ENCODE measurements at regions not wholly inside any gene's neighbourhood (a gene's known extent, or its start where the extent isn't known, plus 50 kb on each side); places are given as distances from the start of the nearest gene placed in this dataset.
"Not testable (repeated sequence)": the region's sequence is repeated elsewhere in the genome, so short reads cannot be mapped to it uniquely, and the experiment has no call there.

GRCh38 chr9:2276296-2276695 lies 261.1 kb downstream of the SMARCA2 start:
- H3K4me1 ChIP-seq (ENCODE audit: insufficient read depth, low read length), result no peaks in the 10 kb centered on the region
- no peaks in the 10 kb centered on the region for H3K9me3 ChIP-seq (ENCODE audit: low read depth, low read length)
- no peaks in the 10 kb centered on the region for H3K27me3 ChIP-seq (ENCODE audit: insufficient read depth, low read length)
- H3K79me2 ChIP-seq (ENCODE audit: insufficient read depth, low read length), result no peaks in the 10 kb centered on the region
- H3K36me3 ChIP-seq (ENCODE audit: insufficient read depth, low read length), result no peaks in the 10 kb centered on the region
- DNase-seq (ENCODE audit: insufficient read length, low spot score, missing footprints), result peak; percentile 8
- H3K27ac ChIP-seq (ENCODE audit: low read depth, low read length), result no peak overlapping the region
- TF ChIP-seq, protein P1, sequence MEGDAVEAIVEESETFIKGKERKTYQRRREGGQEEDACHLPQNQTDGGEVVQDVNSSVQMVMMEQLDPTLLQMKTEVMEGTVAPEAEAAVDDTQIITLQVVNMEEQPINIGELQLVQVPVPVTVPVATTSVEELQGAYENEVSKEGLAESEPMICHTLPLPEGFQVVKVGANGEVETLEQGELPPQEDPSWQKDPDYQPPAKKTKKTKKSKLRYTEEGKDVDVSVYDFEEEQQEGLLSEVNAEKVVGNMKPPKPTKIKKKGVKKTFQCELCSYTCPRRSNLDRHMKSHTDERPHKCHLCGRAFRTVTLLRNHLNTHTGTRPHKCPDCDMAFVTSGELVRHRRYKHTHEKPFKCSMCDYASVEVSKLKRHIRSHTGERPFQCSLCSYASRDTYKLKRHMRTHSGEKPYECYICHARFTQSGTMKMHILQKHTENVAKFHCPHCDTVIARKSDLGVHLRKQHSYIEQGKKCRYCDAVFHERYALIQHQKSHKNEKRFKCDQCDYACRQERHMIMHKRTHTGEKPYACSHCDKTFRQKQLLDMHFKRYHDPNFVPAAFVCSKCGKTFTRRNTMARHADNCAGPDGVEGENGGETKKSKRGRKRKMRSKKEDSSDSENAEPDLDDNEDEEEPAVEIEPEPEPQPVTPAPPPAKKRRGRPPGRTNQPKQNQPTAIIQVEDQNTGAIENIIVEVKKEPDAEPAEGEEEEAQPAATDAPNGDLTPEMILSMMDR (IDR thresholded peaks at IDR 0.05; ENCODE audit: extremely low read depth, low read depth, low read length), result no peak
- no peak overlapping the region for H3K4me2 ChIP-seq (ENCODE audit: insufficient read depth, low read length)
- H3K4me3 ChIP-seq (ENCODE audit: insufficient read depth, low read length), result no peak overlapping the region
- H4K20me1 ChIP-seq (ENCODE audit: insufficient read depth, low read length), result no peaks in the 10 kb centered on the region
- H2AFZ ChIP-seq (ENCODE audit: low read length), result no peak overlapping the region

- not testable (repeated sequence) for H2AFZ ChIP-seq (ENCODE audit: low read length); H3K4me3 ChIP-seq (ENCODE audit: insufficient read depth, low read length); H3K27me3 ChIP-seq (ENCODE audit: insufficient read depth, low read length); H4K20me1 ChIP-seq (ENCODE audit: insufficient read depth, low read length); H3K36me3 ChIP-seq (ENCODE audit: insufficient read depth, low read length); H3K79me2 ChIP-seq (ENCODE audit: insufficient read depth, low read length); H3K27ac ChIP-seq (ENCODE audit: low read depth, low read length); H3K9me3 ChIP-seq (ENCODE audit: low read depth, low read length); H3K4me1 ChIP-seq (ENCODE audit: insufficient read depth, low read length); H3K4me2 ChIP-seq (ENCODE audit: insufficient read depth, low read length); DNase-seq (ENCODE audit: insufficient read length, low spot score, missing footprints)
These were observed 262.0 kb downstream of the SMARCA2 start for GRCh38 chr9:2277133-2277532.

DNA sequence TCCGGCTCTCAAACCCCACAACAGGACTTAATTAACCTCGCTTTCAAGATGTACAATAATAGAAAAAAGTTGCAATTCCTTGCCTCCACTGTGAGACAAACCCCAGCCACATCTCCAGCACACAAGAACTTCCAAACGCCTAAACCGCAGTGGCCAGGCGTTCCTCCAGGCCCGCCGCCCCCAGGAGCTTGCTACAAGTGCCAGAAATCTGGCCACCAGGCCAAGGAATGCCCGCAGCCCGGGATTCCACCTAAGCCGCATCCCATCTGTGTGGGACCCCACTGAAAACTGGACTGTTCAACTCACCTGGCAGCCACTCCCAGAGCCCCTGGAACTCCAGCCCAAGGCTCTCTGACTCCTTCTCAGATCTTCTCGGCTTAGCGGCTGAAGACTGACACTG lies 262.5 kb downstream of the SMARCA2 start:
- not testable (repeated sequence) for DNase-seq (ENCODE audit: insufficient read length, low spot score, missing footprints); H4K20me1 ChIP-seq (ENCODE audit: insufficient read depth, low read length); H3K79me2 ChIP-seq (ENCODE audit: insufficient read depth, low read length); H3K4me1 ChIP-seq (ENCODE audit: insufficient read depth, low read length); H3K4me2 ChIP-seq (ENCODE audit: insufficient read depth, low read length); H3K27ac ChIP-seq (ENCODE audit: low read depth, low read length); H3K36me3 ChIP-seq (ENCODE audit: insufficient read depth, low read length); H3K4me3 ChIP-seq (ENCODE audit: insufficient read depth, low read length); H3K27me3 ChIP-seq (ENCODE audit: insufficient read depth, low read length); H2AFZ ChIP-seq (ENCODE audit: low read length); H3K9me3 ChIP-seq (ENCODE audit: low read depth, low read length)

GRCh38 chr9:2279138-2279537 lies 264.0 kb downstream of the SMARCA2 start:
- H3K9me3 ChIP-seq (ENCODE audit: low read depth, low read length); DNase-seq (ENCODE audit: insufficient read length, low spot score, missing footprints); H3K79me2 ChIP-seq (ENCODE audit: insufficient read depth, low read length); H3K27ac ChIP-seq (ENCODE audit: low read depth, low read length); H3K27me3 ChIP-seq (ENCODE audit: insufficient read depth, low read length); H3K4me1 ChIP-seq (ENCODE audit: insufficient read depth, low read length); H4K20me1 ChIP-seq (ENCODE audit: insufficient read depth, low read length); H3K4me3 ChIP-seq (ENCODE audit: insufficient read depth, low read length); H2AFZ ChIP-seq (ENCODE audit: low read length); H3K4me2 ChIP-seq (ENCODE audit: insufficient read depth, low read length); H3K36me3 ChIP-seq (ENCODE audit: insufficient read depth, low read length): not testable (repeated sequence)

GRCh38 chr9:2281031-2281802 lies 266.1 kb downstream of the SMARCA2 start:
- H2AFZ ChIP-seq (ENCODE audit: low read length), result no peak overlapping the region
- no peaks in the 10 kb centered on the region for H3K27me3 ChIP-seq (ENCODE audit: insufficient read depth, low read length)
- no peaks in the 10 kb centered on the region for H3K9me3 ChIP-seq (ENCODE audit: low read depth, low read length)
- H3K36me3 ChIP-seq (ENCODE audit: insufficient read depth, low read length), result no peaks in the 10 kb centered on the region
- no peak for DNase-seq (ENCODE audit: insufficient read length, low spot score, missing footprints)
- TF ChIP-seq, protein P1 (IDR thresholded peaks at IDR 0.05; ENCODE audit: extremely low read depth, low read depth, low read length), result no peak
- H3K79me2 ChIP-seq (ENCODE audit: insufficient read depth, low read length), result no peaks in the 10 kb centered on the region
- H3K4me3 ChIP-seq (ENCODE audit: insufficient read depth, low read length), result no peak overlapping the region
- no peak overlapping the region for H3K27ac ChIP-seq (ENCODE audit: low read depth, low read length)
- H3K4me1 ChIP-seq (ENCODE audit: insufficient read depth, low read length), result no peaks in the 10 kb centered on the region
- H4K20me1 ChIP-seq (ENCODE audit: insufficient read depth, low read length), result no peaks in the 10 kb centered on the region
- no peak overlapping the region for H3K4me2 ChIP-seq (ENCODE audit: insufficient read depth, low read length)
